DLD1 (cell line): ENCODE measurements at regions not wholly inside any gene's neighbourhood (a gene's known extent, or its start where the extent isn't known, plus 50 kb on each side); places are given as distances from the start of the nearest gene placed in this dataset.
"Not testable (repeated sequence)": the region's sequence is repeated elsewhere in the genome, so short reads cannot be mapped to it uniquely, and the experiment has no call there.

Source experiments
- in situ Hi-C: cut with HindIII; loops from 2 replicates; pipeline ENCODE4 v1.10.0; 2017; ENCODE audit warnings: low sequenced_read_pairs

DNA sequence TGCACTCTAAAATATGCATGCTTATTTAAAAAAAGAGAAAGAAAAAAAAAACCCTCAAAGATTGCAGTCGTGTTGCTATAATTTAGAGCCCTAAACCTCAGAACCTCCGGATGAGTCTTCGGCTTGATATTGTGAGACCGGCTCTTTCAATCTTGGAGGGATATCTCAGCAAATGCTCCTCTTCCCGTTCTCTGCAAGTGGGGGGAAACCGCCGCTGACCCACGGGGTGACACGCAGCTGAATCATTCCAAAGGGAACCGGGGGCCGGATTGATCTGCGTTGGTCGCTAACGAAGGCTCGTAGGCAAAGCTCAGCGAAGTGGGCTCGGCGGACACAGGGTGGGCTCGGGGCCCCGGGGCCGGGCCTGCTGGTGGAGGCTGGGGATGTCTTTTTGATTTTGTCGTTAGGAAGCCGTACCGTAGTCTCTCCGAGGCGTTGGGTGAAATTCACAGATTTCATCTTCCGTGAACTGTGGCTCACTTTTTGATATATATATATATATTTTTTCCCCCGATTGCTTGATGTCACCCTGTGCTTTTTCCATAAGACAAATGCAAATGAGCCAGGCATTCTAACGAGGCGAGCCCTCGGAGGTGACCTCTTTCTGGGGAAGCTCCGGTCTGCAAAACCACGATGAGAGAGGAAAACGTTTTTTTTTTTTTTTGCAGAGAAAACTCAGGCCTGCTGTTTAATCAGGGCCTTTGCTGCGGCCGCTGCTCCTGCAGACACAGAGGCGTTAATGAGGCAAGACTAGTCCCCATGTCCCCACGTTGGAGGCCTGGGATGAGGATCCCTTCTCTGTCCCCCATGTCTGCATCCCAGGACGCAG is 110.7 kb upstream of the PPP2R3B start:
- in situ Hi-C loops: no loop called here

DNA sequence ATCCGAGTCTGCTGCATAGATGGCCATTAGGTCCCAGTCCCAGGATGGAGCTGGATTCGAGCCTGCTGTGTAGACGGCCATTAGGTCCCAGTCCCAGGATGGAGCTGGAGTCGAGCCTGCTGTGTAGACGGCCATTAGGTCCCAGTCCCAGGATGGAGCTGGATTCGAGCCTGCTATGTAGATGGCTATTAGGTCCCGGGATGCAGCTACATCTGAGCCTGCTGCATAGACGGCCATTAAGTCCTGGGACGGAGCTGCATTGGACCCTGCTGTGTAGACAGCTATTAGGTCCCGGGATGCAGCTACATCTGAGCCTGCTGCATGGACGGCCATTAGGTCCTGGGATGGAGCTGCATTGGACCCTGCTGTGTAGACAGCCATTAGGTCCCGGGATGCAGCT is 112.2 kb upstream of the PPP2R3B start:
- in situ Hi-C loops: not testable (repeated sequence)

DNA sequence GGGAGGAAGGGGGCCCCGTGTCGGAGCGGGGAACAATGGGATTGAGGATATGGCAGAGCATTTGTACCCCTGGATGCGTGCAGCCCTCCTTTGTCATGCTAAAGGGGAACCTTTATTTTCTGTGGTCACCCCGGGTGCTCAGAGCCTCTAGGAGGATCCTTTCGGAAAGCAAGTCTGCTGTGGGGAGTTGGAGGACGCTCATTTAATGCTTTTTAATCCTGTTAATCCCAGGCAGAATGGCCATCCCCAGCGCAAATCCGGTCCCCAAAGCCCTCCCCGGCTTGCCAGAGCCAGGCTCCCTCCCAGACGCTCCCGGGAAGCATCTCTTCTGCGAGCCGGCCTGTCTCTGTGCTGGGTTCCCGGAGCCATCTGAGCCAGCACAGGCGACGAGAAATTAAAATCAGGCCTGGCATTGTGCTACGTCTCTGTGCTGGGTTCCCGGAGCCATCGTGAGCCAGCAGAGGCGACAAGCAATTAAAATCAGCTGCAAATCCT is 113.2 kb upstream of the PPP2R3B start:
- in situ Hi-C loops: no loop called here

DNA sequence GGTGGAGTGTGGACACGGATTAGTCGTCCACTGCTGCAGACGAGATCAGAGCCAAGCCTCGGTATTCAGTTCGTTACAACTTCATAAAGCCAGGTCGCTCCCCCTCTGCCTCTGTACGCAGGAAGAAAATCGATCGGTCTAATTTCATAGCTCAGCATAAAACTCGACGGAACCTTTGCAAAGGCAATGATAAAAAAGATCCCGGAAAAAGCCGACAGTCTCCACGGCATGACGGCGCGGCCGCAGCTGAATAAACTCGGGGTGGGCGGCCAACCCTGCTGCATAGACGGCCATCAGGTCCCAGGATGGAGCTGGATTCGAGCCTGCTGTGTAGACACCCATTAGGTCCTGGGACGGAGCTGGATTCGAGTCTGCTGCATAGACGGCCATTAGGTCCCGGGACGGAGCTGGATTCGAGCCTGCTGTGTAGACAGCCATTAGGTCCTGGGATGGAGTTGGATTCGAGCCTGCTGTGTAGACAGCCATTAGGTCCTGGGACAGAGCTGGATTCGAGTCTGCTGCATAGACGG is 113.8 kb upstream of the PPP2R3B start:
- in situ Hi-C loops: no loop called here

DNA sequence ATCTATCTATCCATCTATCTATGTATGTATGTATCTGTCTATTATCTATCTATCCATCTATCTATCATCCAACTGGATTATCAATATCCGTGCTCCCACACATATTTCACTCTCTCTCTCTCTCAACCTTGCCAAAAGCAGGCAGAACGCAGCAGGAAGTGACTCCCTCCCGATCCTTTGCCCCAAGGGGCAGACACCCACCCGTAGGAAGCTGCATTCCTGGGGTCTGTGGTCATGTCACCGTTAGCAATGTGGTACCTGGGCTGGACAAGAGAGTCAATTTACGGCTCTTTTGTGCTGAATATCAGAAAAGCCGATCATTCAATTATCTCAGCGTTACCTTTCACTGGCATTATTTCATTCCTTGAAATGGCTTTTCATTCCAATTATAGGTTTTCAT is 119.6 kb upstream of the PPP2R3B start:
- in situ Hi-C loops: no loop called here

DNA sequence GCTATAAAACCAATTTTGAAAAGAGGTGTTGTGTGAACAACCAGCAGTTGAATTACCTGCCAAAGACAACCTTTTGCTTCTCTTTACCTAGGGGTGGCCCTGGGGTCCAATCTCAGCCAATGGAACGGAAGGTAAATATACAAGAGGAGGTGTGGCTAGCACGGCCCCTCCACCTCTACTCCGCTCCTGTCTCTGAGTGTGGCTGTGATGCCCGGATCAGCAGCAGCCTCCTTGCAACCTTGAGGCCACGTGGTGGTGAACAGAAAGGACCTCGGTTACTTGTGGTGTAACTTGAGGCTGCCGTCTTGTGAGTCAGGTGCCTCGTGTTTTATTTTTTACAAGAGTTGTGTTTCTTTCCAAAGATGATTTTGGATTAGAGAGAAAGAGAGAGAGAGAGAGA is 121.5 kb upstream of the PPP2R3B start:
- in situ Hi-C loops: no loop called here

DNA sequence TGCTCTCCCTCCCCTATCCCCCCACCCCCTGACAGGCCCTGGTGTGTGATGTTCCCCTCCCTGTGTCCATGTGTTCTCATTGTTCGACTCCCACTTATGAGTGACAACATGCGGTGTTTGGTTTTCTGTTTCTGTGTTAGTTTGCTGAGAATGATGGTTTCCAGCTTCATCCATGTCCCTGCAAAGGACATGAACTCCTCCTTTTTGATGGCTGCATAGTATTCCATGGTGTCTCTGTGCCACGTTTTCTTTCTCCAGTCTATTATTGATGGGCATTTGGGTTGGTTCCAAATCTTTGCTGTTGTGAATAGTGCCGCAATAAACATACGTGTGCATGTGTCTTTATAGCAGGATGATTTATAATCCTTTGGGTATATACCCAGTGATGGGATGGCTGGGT is 121.8 kb upstream of the SHOX start:
- in situ Hi-C loops: not testable (repeated sequence)

DNA sequence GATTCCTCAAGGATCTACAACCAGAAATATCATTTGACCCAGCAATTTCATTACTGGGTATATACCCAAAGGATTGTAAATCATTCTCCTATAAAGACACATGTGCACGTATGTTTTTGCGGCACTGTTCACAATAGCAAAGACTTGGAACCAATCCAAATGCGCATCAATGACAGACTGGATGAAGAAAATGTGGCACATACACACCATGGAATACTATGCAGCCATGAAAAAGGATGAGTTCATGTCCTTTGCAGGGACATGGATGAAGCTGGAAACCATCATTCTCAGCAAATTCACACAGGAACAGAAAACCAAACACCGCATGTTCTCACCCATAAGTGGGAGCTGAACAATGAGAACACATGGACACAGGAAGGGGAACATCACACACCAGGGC is 119.5 kb upstream of the SHOX start:
- in situ Hi-C loops: not testable (repeated sequence)

DNA sequence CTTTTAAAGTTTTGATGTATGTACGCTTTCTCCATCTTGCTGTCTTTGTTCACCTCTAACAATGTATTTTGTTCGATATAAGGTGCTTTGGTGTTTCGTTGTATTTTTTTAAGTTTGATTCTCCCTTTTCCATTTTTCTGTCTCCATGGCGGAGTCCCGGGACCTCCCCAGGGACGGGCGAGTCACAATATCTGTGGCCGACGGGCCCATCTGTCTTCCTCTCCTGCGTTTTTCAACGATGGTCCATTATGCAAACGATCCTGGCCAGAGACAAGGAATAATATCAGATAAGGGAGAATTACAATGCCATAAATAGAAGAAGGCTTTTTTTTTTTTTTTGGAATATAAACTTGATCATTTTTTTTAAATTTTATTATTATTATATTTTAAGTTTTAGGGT is 112.3 kb upstream of the SHOX start:
- in situ Hi-C loops: no loop called here

DNA sequence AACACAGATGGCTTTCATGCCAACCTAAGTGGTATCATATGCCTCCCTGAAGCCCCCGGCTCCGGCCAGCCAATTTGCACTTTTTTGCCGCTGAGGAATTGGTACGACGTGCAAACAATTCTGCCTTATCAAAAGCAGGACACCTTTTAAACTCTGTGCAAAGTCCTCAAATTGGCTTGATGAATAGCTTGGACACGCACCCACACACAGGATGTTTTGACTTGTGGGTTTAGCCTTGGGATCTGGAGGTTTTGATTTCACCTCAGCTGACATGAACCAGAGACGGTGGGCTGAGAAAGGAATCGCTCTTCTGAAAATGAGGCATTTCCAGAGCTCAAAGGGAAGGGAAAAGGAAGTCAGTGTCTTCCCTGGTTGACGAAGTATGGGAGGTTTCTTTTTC is 110.8 kb upstream of the SHOX start:
- in situ Hi-C loops: no loop called here

DNA sequence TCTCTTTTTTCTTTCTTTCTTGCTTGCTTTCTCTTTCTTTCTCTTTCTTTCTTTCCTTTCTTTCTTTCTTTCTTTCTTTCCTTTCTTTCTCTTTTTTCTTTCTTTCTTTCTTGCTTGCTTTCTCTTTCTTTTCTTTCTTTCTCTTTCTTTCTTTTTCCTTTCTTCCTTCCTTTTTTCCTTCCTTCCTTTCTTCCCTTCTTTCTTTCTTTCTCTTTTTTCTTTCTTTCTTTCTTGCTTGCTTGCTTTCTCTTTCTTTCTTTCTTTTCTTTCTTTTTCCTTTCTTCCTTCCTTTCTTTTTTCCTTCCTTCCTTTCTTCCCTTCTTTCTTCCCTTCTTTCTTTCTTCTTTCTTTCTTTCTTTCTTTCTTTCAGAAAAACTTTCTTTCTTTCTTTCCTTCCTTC is 108.1 kb upstream of the SHOX start:
- in situ Hi-C loops: no loop called here

DNA sequence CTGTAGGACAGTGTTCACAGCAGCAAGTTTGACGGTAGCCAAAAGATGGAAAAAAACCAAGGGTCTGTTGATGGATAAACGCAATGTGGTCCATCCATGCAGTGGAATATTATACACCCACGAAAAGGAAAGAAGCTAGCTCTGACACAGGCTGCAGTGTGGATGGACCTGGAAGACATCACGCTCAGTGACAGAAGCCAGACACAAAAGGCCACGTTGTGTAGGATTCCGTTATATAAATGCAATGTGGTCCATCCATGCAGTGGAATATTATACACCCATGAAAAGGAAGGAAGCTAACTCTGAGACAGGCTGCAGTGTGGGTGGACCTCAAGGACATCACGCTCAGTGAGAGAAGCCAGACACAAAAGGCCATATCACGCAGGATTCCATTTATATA is 105.5 kb upstream of the SHOX start:
- in situ Hi-C loops: no loop called here

DNA sequence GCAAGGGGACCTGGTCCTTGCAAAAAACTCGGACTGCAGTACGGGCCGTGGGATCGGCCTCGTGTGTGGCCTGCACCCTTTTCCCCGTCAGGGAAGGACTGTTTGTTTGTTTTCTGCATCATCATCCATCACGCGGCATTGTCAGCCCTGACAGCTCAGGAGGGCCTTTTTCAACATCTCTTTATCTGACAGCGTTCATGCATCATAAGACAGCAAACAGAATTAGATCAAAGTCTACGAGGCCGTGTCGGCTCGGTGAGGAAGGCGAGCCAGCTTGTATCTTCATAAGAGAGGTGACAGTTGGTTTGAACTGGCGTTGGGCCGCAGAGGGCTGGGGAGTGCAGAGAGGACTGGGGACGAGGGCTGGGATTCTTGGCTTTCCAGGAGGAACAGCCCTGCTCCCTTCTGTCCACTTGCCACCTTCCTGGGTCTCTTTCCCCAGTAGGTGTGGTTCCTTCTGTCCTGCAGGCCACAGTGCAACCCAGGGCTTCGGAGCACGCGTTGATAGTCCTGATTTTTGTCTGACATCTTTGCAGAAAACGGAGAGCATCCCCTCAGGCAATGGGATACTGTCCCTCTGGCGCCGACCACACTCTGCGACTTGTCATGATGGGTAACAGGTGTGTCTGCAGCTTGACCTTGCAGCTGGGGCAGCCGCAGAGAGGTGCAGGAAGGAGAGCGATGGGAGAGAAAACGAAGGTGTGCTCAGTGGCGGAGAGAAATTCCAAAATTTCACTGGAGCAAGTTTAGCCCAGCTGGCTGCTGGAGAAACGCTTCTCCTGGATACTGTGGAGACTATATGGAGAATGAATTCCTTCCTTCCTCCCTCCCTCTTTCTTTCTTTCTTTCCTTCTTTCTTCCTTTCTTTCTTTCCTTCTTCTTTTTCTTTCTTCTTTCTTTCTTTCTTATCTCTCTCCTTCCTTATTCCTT is 104.0 kb upstream of the SHOX start:
- in situ Hi-C loops: no loop called here

DNA sequence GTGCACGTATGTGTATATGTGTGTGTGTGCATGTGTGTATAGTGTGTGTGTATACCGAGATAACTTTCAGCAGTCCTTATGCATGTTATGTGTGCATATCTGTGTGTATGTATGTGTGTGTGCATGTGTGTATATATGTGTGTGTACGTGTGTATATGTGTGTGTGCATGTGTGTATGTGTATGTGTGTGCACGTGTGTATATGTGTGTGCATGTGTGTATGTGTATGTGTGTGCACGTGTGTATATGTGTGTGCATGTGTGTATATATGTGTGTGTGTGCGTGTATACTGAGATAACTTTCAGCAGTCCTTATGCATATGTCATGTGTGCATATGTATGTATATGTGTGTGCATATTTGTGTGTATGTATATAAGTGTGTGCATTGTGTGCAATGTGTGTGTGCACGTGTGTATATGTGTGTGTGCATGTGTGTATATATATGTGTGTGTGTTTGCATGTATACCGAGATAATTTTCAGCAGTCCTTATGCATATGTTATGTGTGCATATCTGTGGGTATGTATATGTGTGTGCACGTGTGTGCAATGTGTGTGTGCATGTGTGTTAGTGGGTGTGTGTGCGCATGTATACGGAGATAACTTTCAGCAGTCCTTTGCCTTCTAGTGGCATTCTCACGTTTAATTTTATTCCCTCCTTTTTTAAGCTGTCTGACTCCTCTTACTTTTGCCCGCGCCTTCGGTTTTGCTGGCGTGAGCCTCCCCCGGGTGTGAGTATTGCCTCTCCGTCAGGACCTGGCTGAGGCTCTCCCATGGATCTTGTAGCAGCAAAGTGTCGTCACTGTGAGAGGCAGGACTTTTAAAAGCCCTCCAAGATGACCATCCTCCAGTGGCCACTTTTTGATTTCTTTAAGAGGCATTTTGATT is 99.6 kb upstream of the SHOX start:
- in situ Hi-C loops: no loop called here

DNA sequence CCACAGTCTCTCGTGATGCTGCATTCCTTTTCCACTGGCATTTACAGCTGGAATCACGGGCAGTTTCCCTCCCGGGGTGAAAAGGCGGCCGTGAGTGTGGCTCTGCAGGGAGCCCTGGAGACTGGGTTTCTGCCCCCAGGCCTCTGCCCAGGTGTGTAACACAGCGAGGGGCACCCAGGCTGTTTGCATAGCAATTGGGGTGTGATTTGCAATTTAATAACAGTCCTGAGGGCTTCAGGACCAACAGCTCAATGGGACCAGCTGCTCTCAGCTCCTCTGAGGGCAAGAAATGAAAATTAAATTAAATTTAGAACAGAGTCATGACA is 99.0 kb upstream of the SHOX start:
- in situ Hi-C loops: no loop called here

DNA sequence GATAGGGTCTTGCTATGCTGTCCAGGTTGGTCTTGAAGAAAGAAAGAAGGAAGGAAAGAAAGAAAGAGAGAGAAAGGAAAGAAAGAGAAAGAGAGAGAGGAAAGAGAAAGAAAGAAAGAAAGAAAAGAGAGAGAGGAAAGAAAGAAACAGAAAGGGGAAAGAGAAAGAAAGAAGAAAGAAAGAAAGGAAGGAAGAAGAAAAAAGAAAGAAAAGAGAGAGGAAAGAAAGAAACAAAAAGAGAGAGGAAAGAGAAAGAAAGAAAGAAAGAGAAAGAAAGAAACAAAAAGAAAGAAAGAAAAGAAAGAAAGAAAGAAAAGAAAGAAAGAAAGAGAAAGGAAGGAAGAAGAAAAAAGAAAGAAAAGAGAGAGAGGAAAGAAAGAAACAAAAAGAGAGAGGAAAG is 95.8 kb upstream of the SHOX start:
- in situ Hi-C loops: no loop called here

DNA sequence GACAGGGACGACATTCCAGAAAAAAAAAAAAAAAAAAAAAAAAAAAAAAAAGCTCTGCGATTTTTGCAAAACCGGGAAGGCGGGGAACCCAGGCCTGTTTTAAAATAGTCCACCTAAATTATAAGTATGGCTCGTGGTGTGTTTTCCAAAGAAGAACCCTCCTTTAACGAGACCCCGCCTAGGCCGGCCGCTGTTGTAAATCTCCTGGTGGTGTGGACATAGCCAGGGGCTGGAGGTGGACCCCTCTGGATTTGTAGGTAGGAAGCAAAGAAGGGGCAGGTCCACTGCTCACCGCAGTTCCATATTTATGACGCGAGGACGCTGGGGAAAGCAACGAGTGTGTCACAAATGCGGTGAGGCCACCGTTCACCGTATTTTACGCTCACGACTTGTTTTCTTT is 94.0 kb upstream of the SHOX start:
- in situ Hi-C loops: no loop called here

DNA sequence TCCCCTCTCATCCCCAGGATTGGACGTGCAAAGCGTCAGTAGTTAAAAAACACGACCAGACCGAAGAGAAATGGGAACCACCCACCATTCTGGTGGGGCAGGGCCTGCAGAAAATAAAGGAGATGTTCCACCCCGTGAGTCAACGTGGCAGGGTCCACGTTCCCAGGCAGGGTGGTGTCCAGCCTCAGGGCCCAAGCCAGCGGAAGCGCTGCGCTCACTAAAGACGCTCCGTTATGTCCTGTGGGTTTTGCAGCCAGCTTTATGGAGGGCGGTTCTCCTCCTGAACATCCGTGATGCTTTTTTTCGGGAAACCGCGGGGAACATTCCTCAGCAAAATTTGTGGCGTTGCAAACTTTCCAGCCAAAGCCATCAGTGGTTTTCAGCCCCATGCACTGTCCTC is 93.4 kb upstream of the SHOX start:
- in situ Hi-C loops: no loop called here

DNA sequence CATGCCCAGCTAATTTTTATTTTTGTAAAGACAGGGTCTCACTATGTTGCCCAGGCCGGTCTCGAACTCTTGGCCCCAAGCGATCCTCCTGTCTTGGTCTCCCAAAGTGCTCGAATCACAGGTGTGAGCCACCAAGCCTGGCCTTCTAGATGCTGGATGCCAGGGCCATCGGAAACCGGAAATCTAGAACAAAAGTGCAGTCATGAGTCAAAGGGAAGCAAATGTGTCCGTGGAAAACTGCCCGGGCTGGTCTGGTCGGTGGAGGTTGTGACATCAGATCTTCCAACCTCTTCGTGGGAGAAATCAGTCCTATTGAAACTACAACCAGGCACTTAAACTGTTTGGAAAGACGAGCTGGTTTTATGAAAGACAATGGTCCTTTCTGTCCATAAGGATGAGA is 92.3 kb upstream of the SHOX start:
- in situ Hi-C loops: no loop called here

DNA sequence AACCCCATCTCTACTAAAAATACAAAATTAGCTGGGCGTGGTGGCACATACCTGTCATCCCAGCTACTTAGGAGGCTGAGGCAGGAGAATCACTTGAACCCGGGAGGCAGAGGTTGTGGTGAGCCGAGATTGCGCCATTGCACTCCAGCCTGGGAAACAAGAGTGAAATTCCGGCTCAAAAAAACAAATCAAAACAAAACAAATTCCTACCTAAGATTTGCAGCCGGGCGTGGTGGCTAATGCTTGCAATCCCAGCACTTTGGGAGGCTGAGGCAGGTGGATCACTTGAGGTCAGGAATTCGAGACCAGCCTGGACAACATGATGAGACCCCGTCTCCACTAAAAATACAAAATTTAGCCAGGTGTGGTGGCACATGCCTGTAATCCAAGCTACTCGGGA is 89.6 kb upstream of the SHOX start:
- in situ Hi-C loops: not testable (repeated sequence)

DNA sequence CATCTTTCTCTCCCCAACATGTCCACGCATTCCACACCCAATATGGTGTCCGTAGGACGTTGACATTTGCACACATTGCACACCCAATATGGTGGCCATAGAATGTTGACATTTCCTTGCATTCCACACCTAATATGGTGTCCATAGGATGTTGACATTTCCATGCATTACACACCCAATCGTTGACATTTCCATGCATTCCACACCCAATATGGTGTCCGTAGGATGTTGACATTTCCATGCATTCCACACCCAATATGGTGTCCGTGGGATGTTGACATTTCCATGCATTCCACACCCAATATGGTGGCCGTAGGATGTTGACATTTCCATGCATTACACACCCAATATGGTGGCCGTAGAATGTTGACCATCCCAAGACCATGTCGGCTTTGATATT is 88.4 kb upstream of the SHOX start:
- in situ Hi-C loops: no loop called here
